Panc1 (cell line): ENCODE measurements at regions not wholly inside any gene's neighbourhood (a gene's known extent, or its start where the extent isn't known, plus 50 kb on each side); places are given as distances from the start of the nearest gene placed in this dataset.

ENCODE experiments used
- ATAC-seq: fragments of 200-7000 bp; cut with Tn5 transposase; 2 replicates; pipeline ENCODE4 v1.9.1; 2020; ENCODE audit warnings: mild to moderate bottlenecking, moderate library complexity
- BruUV-seq: library from RNA; stranded (reverse); fragments of 400-500 nt; replicated peaks from 2 replicates; lab custom pipeline; 2021; lab: Mats Ljungman, UMichigan
- CTCF ChIA-PET: fragments of 300-600 bp; sonication (Branson Sonifier 250); formaldehyde crosslinking; loops from one replicate; lab custom pipeline; 2022; ENCODE audit warnings: antibody characterized with exemption; lab: Charles Lee
- POLR2A ChIA-PET: fragments of 300-600 bp; sonication (Branson Sonifier 250); formaldehyde crosslinking; loops from one replicate; lab custom pipeline; 2022; ENCODE audit warnings: antibody characterized with exemption; lab: Charles Lee
- DNase-seq: peaks from one replicate; pipeline ENCODE4 v3.0.0-alpha.2; 2010; ENCODE audit warnings: low read depth, low spot score
- H3K27ac ChIP-seq: 2 replicates; pipeline ENCODE4 v1.5.1; 2011; ENCODE audit warnings: mild to moderate bottlenecking, low read length, inconsistent platforms
- H3K27me3 ChIP-seq: fragments of 200-500 bp; sonication (Bioruptor generic); 2 replicates; pipeline ENCODE4 v1.6.0; 2014; ENCODE audit warnings: low read length, inconsistent platforms; ENCODE audit not compliant: control insufficient read depth, insufficient read depth
- H3K36me3 ChIP-seq: fragments of 200-500 bp; sonication (Bioruptor generic); 2 replicates; pipeline ENCODE4 v1.5.1; 2014; ENCODE audit warnings: inconsistent platforms, mild to moderate bottlenecking, low read length, moderate library complexity; ENCODE audit not compliant: control insufficient read depth, insufficient read depth
- H3K4me1 ChIP-seq: 2 replicates; pipeline ENCODE4 v1.5.1; 2011; ENCODE audit warnings: inconsistent platforms, mild to moderate bottlenecking, low read length, moderate library complexity; ENCODE audit not compliant: control insufficient read depth, insufficient read depth
- H3K4me3 ChIP-seq, 2 experiments: 2 replicates each; pipeline ENCODE4 v1.5.1; 2011 to 2012; ENCODE audit warnings: low read depth in 2 of 2, low read length in 2 of 2, mild to moderate bottlenecking in 2 of 2, inconsistent platforms in 1 of 2, moderate library complexity in 1 of 2
- H3K9me3 ChIP-seq: fragments of 200-500 bp; sonication (Bioruptor generic); 2 replicates; pipeline ENCODE4 v1.5.1; 2014; ENCODE audit warnings: low read depth, mild to moderate bottlenecking, inconsistent platforms, low read length, moderate library complexity; ENCODE audit not compliant: control insufficient read depth, insufficient read depth
- POLR2AphosphoS5 ChIP-seq: IDR thresholded peaks from 2 replicates; pipeline ENCODE4 v1.6.1; 2012; ENCODE audit warnings: mild to moderate bottlenecking, low read depth, low read length, moderate library complexity
- SIN3A ChIP-seq: IDR thresholded peaks from 2 replicates; pipeline ENCODE4 v1.6.1; 2012; ENCODE audit warnings: low read depth, mild to moderate bottlenecking, low read length, moderate library complexity, borderline replicate concordance; ENCODE audit not compliant: insufficient read depth
- TCF7L2 ChIP-seq: IDR thresholded peaks from 2 replicates; pipeline ENCODE4 v1.6.1; 2011; ENCODE audit warnings: mild to moderate bottlenecking, low read depth, low read length, inconsistent platforms
- in situ Hi-C: cut with HindIII; loops from 2 replicates; pipeline ENCODE4 v1.10.0; 2016; ENCODE audit warnings: low sequenced_read_pairs, low pct_unique_long_range_greater_than_20kb
- intact Hi-C: fragments of 100-400 bp; cut with micrococcal nuclease; formaldehyde crosslinking; loops from one replicate; pipeline ENCODE4 v1.10.0; 2022; ENCODE audit not compliant: unreplicated experiment
- TF ChIP-seq, protein P1 (sequence below), 2 experiments: IDR thresholded peaks; 2 replicates each; pipeline ENCODE4 v1.6.1; 2011 to 2012; ENCODE audit warnings: low read depth in 2 of 2, control low read depth in 1 of 2, low read length in 1 of 2, mild to moderate bottlenecking in 1 of 2, moderate library complexity in 1 of 2; ENCODE audit not compliant: insufficient read depth in 1 of 2
- TF ChIP-seq, protein P2 (sequence below): fragments of 450-650 bp; IDR thresholded peaks from 2 replicates; pipeline ENCODE4 v1.5.1; 2017; ENCODE audit warnings: mild to moderate bottlenecking

DNA sequence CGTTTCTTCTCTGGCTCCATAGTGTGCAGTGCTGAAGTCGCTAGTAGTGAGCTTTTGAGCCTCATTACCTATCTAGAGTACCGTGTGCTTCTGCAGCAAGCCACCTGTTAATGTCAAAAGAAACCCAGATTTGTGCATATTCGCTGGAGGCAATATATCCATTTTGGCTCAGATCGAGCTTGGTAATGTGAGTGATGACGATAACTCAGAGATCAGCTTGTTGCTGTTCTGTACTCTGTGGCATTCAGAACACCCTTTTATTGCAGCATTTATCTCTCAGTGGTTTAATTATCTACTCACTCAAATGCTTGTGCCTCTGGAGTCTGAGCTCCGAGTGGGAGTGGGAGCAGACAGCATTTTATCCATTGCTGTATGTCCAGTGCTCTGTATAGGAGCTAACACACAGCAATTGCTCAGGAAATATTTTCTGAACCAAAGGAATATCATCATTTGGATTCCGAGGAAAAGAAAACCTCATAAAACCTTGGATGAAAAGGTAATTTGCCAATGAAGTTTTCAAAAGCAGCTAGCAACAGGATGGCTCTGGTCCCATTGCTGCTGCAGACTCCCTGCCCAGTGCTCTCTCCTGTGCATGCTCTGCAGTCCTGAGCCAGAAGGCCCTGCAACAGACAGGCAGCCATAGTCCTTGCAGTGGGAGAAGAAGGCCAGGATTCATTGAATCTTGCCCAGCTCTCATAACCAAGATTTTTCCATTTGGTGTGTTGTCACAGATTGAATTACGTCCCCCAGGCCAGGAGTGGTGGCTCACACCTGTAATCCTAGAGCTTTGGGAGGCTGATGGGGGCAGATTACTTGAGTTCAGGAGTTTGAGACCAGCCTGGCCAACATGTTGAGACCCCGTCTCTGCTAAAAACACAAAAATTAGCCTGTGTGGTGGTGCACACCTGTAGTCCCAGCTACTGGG, 183.8 kb downstream of the MYCN start:
- CTCF ChIA-PET: no interaction called here
- DNase-seq: no peak

DNA sequence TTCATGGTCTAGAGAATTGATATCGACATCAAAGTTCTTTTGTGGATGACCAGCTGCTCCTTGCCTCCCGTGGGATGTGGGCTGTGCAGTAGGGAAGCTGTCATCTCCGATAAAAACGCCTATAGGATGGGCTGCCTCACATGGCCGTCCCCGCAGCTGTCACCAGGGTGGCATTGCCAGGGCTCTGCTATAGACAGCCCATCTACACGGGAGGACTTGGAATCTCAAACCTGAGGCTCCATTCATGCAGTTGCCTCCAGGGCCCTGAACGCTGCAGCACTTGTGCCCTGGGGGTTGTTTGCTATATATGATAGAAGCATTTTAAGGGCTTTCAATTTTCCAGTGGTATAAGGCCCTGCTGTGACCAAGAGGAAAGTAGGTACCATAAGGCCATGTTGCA, 183.1 kb downstream of the MYCN start:
- DNase-seq (no peak), ATAC-seq (no peak)
- Histone ChIP-seq H3K27ac (no peak overlapping the region), H3K4me3 (no peak overlapping the region), H3K4me1 (no peaks in the 10 kb centered on the region), H3K9me3 (no peaks in the 10 kb centered on the region), H3K27me3 (no peaks in the 10 kb centered on the region), H3K36me3 (no peaks in the 10 kb centered on the region)
- POLR2A ChIA-PET: no interaction called here
- CTCF ChIA-PET: no interaction called here
- TF ChIP-seq, protein P1, sequence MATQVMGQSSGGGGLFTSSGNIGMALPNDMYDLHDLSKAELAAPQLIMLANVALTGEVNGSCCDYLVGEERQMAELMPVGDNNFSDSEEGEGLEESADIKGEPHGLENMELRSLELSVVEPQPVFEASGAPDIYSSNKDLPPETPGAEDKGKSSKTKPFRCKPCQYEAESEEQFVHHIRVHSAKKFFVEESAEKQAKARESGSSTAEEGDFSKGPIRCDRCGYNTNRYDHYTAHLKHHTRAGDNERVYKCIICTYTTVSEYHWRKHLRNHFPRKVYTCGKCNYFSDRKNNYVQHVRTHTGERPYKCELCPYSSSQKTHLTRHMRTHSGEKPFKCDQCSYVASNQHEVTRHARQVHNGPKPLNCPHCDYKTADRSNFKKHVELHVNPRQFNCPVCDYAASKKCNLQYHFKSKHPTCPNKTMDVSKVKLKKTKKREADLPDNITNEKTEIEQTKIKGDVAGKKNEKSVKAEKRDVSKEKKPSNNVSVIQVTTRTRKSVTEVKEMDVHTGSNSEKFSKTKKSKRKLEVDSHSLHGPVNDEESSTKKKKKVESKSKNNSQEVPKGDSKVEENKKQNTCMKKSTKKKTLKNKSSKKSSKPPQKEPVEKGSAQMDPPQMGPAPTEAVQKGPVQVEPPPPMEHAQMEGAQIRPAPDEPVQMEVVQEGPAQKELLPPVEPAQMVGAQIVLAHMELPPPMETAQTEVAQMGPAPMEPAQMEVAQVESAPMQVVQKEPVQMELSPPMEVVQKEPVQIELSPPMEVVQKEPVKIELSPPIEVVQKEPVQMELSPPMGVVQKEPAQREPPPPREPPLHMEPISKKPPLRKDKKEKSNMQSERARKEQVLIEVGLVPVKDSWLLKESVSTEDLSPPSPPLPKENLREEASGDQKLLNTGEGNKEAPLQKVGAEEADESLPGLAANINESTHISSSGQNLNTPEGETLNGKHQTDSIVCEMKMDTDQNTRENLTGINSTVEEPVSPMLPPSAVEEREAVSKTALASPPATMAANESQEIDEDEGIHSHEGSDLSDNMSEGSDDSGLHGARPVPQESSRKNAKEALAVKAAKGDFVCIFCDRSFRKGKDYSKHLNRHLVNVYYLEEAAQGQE (IDR thresholded peaks at IDR 0.05; ENCODE audit: insufficient read depth in 1 of 2, low read depth in 2 of 2, low read length in 1 of 2): no peak
- TF ChIP-seq, protein P2, sequence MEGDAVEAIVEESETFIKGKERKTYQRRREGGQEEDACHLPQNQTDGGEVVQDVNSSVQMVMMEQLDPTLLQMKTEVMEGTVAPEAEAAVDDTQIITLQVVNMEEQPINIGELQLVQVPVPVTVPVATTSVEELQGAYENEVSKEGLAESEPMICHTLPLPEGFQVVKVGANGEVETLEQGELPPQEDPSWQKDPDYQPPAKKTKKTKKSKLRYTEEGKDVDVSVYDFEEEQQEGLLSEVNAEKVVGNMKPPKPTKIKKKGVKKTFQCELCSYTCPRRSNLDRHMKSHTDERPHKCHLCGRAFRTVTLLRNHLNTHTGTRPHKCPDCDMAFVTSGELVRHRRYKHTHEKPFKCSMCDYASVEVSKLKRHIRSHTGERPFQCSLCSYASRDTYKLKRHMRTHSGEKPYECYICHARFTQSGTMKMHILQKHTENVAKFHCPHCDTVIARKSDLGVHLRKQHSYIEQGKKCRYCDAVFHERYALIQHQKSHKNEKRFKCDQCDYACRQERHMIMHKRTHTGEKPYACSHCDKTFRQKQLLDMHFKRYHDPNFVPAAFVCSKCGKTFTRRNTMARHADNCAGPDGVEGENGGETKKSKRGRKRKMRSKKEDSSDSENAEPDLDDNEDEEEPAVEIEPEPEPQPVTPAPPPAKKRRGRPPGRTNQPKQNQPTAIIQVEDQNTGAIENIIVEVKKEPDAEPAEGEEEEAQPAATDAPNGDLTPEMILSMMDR: no peak
- TF ChIP-seq TCF7L2 (no peak), SIN3A (no peak), POLR2AphosphoS5 (no peak)
- in situ Hi-C loops: no loop called here
- BruUV-seq: no TSS peak
- intact Hi-C loops: no loop called here

More for the DNA sequence above, 183.8 kb downstream of the MYCN start:
- H3K27ac ChIP-seq: no peak overlapping the region
- intact Hi-C loops: no loop called here
- H3K9me3 ChIP-seq: no peaks in the 10 kb centered on the region
- no peaks in the 10 kb centered on the region for H3K27me3 ChIP-seq
- H3K4me1 ChIP-seq: no peaks in the 10 kb centered on the region
- H3K36me3 ChIP-seq: no peaks in the 10 kb centered on the region
- BruUV-seq: no TSS peak
- in situ Hi-C loops: no loop called here
- POLR2A ChIA-PET: no interaction called here
- no peak for ATAC-seq
- TF ChIP-seq POLR2AphosphoS5: no peak
- TF ChIP-seq, protein P2: no peak
- TF ChIP-seq, protein P1 (IDR thresholded peaks at IDR 0.05; ENCODE audit: insufficient read depth in 1 of 2, low read depth in 2 of 2, low read length in 1 of 2): no peak
- no peak for TF ChIP-seq TCF7L2
- no peak for TF ChIP-seq SIN3A
- no peak overlapping the region for H3K4me3 ChIP-seq
